ENCODE measurements at regions not wholly inside any gene's neighbourhood (a gene's known extent, or its start where the extent isn't known, plus 50 kb on each side); places are given as distances from the start of the nearest gene placed in this dataset.

DNA sequence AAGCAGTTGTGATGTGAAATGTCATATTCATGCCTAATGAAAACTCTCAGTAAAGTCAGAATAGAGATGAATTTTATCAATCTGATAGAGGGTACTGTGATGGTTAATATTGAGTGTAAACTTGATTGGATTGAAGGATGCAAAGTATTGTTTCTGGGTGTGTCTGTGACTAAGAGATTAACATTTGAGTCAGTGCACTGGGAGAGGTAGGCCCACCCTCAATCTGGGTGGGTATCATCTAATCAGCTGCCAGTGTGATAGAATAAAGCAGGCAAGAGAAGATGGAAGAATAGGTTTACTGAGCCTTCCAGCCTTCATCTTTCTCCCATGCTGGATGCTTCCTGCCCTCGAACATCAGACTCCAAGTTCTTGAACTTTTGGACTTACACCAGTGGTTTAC lies 124.3 kb downstream of the CENPW start:
- no peaks in the 10 kb centered on the region for H4K20me1 ChIP-seq (ENCODE audit: low read depth)
- H3K27ac ChIP-seq = no peak overlapping the region
- H3K79me2 ChIP-seq (ENCODE audit: low read depth) = no peaks in the 10 kb centered on the region
- TF ChIP-seq EZH2 (IDR thresholded peaks at IDR 0.05) = no peak
- TF ChIP-seq EZH2phosphoT487 (IDR thresholded peaks at IDR 0.05) = no peak
- TF ChIP-seq, protein P1, sequence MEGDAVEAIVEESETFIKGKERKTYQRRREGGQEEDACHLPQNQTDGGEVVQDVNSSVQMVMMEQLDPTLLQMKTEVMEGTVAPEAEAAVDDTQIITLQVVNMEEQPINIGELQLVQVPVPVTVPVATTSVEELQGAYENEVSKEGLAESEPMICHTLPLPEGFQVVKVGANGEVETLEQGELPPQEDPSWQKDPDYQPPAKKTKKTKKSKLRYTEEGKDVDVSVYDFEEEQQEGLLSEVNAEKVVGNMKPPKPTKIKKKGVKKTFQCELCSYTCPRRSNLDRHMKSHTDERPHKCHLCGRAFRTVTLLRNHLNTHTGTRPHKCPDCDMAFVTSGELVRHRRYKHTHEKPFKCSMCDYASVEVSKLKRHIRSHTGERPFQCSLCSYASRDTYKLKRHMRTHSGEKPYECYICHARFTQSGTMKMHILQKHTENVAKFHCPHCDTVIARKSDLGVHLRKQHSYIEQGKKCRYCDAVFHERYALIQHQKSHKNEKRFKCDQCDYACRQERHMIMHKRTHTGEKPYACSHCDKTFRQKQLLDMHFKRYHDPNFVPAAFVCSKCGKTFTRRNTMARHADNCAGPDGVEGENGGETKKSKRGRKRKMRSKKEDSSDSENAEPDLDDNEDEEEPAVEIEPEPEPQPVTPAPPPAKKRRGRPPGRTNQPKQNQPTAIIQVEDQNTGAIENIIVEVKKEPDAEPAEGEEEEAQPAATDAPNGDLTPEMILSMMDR (IDR thresholded peaks at IDR 0.05) = no peak
- H3K9me3 ChIP-seq (ENCODE audit: low read depth) = no peaks in the 10 kb centered on the region
- no peak overlapping the region for H3K4me2 ChIP-seq
- H3K36me3 Mint-ChIP-seq = peaks cover 6% of the 10 kb centered on the region
- no peak overlapping the region for H3K9ac ChIP-seq
- peaks cover 4% of the 10 kb centered on the region for H3K4me1 Mint-ChIP-seq
- no peak for DNase-seq (ENCODE audit: low spot score)
- no peak overlapping the region for H3K4me3 ChIP-seq
- no peak overlapping the region for H3K4me3 Mint-ChIP-seq
- no peaks in the 10 kb centered on the region for H3K4me1 ChIP-seq
- H3K27me3 ChIP-seq = no peaks in the 10 kb centered on the region
- H3F3A ChIP-seq (ENCODE audit: low read depth) = no peaks in the 10 kb centered on the region
- no peak overlapping the region for H3K27ac Mint-ChIP-seq
- no peaks in the 10 kb centered on the region for H3K36me3 ChIP-seq
- no peaks in the 10 kb centered on the region for H3K27me3 Mint-ChIP-seq (ENCODE audit: insufficient read depth, low read depth)
- peaks cover 12% of the 10 kb centered on the region for H3K9me3 Mint-ChIP-seq
- H2AFZ ChIP-seq (replicated peaks) = no peak overlapping the region

DNA sequence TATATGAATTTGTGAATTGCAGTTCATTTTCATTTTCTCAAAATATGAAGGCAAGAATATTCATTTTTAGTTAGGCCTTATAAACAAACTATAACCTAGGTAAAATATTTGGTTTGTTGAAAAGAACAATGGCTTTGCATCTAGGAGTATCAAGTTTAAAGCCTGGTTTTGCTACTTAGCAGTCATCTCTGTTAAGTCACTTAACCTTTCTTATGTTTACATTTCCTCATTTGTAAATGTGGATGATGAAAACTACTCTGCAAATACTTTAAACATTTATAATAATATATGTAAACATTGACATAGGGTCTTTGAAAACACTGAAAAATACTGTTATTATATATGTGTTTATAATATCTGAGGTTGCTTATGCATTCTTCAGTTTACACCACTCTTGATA lies 135.5 kb downstream of the CENPW start:
- Histone ChIP-seq H3K9me3 (ENCODE audit: low read depth) (no peaks in the 10 kb centered on the region), H3K79me2 (ENCODE audit: low read depth) (no peaks in the 10 kb centered on the region), H3K27ac (no peak overlapping the region), H3K4me3 (no peak overlapping the region), H3K36me3 (no peaks in the 10 kb centered on the region), H4K20me1 (ENCODE audit: low read depth) (no peaks in the 10 kb centered on the region), H3K9ac (no peak overlapping the region), H3F3A (ENCODE audit: low read depth) (no peaks in the 10 kb centered on the region), H3K4me2 (no peak overlapping the region), H3K4me1 (no peaks in the 10 kb centered on the region), H2AFZ (replicated peaks) (no peak overlapping the region), H3K27me3 (no peaks in the 10 kb centered on the region)
- Mint-ChIP-seq H3K27ac (no peak overlapping the region), H3K4me1 (no peaks in the 10 kb centered on the region), H3K4me3 (no peak overlapping the region), H3K9me3 (peaks cover 11% of the 10 kb centered on the region), H3K27me3 (ENCODE audit: insufficient read depth, low read depth) (no peaks in the 10 kb centered on the region), H3K36me3 (peaks cover 8% of the 10 kb centered on the region)
- DNase-seq (ENCODE audit: low spot score) = no peak
- TF ChIP-seq EZH2phosphoT487 (IDR thresholded peaks at IDR 0.05) (no peak), EZH2 (IDR thresholded peaks at IDR 0.05) (no peak)
- TF ChIP-seq, protein P1 (IDR thresholded peaks at IDR 0.05) = no peak

DNA sequence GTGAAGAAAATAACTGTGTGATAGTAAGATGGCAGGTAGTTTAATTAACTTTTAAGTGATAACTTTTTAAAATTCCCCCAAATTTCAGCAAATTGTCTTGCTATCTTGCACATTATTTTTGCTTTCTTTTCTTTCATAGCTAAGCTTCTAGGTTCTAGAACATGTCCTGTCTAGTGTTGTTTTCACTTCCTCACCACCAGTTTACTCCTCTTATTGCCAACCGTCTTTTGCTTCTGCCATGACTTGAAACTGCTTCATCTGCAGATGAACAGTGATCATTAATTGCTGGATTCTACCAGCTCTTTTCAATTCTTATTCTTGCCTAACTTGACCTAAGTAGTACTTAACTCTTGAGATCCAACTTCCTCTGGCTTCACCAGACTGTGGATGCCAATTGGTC lies 137.8 kb downstream of the CENPW start:
- Mint-ChIP-seq H3K27me3 (ENCODE audit: insufficient read depth, low read depth) (no peaks in the 10 kb centered on the region), H3K27ac (no peak overlapping the region), H3K36me3 (no peaks in the 10 kb centered on the region), H3K4me3 (no peak overlapping the region), H3K4me1 (no peaks in the 10 kb centered on the region), H3K9me3 (no peaks in the 10 kb centered on the region)
- Histone ChIP-seq H3F3A (ENCODE audit: low read depth) (no peaks in the 10 kb centered on the region), H3K79me2 (ENCODE audit: low read depth) (no peaks in the 10 kb centered on the region), H4K20me1 (ENCODE audit: low read depth) (no peaks in the 10 kb centered on the region), H3K36me3 (no peaks in the 10 kb centered on the region), H2AFZ (replicated peaks) (no peak overlapping the region), H3K4me1 (no peaks in the 10 kb centered on the region), H3K9ac (no peak overlapping the region), H3K27ac (no peak overlapping the region), H3K9me3 (ENCODE audit: low read depth) (no peaks in the 10 kb centered on the region), H3K27me3 (no peaks in the 10 kb centered on the region), H3K4me3 (no peak overlapping the region), H3K4me2 (no peak overlapping the region)
- TF ChIP-seq EZH2phosphoT487 (IDR thresholded peaks at IDR 0.05) (no peak), EZH2 (IDR thresholded peaks at IDR 0.05) (no peak)
- TF ChIP-seq, protein P1 (IDR thresholded peaks at IDR 0.05) = no peak
- DNase-seq (ENCODE audit: low spot score) = no peak

DNA sequence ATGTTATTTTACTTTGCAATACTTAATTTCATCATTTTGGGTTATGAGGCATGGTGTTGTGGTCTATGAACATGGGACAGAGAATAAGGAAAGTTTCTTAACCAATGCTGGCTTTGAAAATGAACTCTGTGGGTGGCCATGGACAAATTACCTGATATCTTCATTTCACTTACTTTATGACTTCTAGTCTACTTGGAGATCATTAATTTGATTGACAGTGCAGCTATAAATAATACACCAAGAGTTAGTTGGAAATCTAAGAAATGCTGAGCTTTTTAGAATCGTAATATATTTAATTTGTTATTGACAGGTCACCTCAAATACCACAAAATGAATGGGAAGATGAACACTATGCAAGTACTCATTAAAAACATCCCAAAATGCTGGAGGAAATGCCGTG lies 140.4 kb downstream of the CENPW start:
- Mint-ChIP-seq H3K27ac (no peak overlapping the region), H3K4me1 (no peaks in the 10 kb centered on the region), H3K4me3 (no peak overlapping the region), H3K27me3 (ENCODE audit: insufficient read depth, low read depth) (no peaks in the 10 kb centered on the region), H3K36me3 (no peaks in the 10 kb centered on the region), H3K9me3 (peaks cover 3% of the 10 kb centered on the region)
- no peak overlapping the region for H3K4me3 ChIP-seq
- no peaks in the 10 kb centered on the region for H4K20me1 ChIP-seq (ENCODE audit: low read depth)
- no peak for DNase-seq (ENCODE audit: low spot score)
- TF ChIP-seq EZH2 (IDR thresholded peaks at IDR 0.05) (no peak), EZH2phosphoT487 (IDR thresholded peaks at IDR 0.05) (no peak)
- TF ChIP-seq, protein P1 (IDR thresholded peaks at IDR 0.05) = no peak
- H3K9ac ChIP-seq = no peak overlapping the region
- no peaks in the 10 kb centered on the region for H3K9me3 ChIP-seq (ENCODE audit: low read depth)
- H3K27ac ChIP-seq = no peak overlapping the region
- H3K4me1 ChIP-seq = no peaks in the 10 kb centered on the region
- H3K79me2 ChIP-seq (ENCODE audit: low read depth) = no peaks in the 10 kb centered on the region
- no peak overlapping the region for H2AFZ ChIP-seq (replicated peaks)
- no peaks in the 10 kb centered on the region for H3F3A ChIP-seq (ENCODE audit: low read depth)
- H3K27me3 ChIP-seq = no peaks in the 10 kb centered on the region
- H3K36me3 ChIP-seq = no peaks in the 10 kb centered on the region
- H3K4me2 ChIP-seq = no peak overlapping the region

Measured in neural progenitor cell (in vitro differentiated cells).